EL (cell line): ENCODE measurements at regions not wholly inside any gene's neighbourhood (a gene's known extent, or its start where the extent isn't known, plus 50 kb on each side); places are given as distances from the start of the nearest gene placed in this dataset.
"Not testable (repeated sequence)": the region's sequence is repeated elsewhere in the genome, so short reads cannot be mapped to it uniquely, and the experiment has no call there.

Experiments
- DNase-seq: peaks from one replicate; pipeline ENCODE4 v3.0.0-alpha.2; 2016

- no peak for DNase-seq
Measured at GRCh38 chr4:115537387-115537786, 424.0 kb upstream of the NDST4 start.

DNA sequence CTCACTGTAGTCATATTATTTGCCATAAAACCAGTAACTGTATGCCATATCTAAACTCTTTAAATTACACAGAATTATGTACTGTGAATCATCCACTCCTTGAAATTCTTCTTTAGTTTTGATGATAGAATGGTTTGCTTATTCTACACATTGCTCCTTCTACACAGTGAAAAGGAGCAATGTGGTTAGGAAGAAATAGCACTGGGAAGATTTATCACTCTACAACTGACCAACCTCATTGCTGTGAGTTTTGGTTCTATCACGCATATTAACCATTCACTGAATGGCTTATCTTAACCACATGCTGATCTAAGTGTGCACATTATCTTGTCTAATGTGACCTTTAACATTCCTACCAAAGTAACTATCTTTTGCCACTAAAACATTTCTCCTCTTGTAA is 415.7 kb upstream of the NDST4 start:
- no peak for DNase-seq

GRCh38 chr4:115519476-115519875 is 406.1 kb upstream of the NDST4 start:
- not testable (repeated sequence) for DNase-seq

- no peak for DNase-seq
Measured at GRCh38 chr4:115515772-115516171, 402.4 kb upstream of the NDST4 start.

DNA sequence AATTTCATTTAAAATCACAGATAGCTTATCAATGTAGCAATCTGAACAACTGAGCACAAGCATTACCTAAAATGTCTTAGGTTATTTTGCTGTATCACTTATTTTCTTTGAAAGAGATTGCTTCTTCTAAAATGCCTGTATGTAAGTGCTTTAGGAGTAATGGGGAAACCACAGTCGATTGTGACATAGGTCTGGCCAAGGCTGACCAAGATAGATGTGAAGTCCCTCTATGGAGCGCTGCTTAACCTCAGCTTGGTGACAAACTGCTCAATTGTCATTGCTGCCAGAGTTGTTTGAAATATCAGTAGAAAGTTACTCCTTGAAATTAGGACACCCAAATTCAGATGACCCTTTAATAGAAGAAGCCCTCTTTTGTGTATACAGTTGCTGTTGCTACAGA is 401.9 kb upstream of the NDST4 start:
- no peak for DNase-seq

DNA sequence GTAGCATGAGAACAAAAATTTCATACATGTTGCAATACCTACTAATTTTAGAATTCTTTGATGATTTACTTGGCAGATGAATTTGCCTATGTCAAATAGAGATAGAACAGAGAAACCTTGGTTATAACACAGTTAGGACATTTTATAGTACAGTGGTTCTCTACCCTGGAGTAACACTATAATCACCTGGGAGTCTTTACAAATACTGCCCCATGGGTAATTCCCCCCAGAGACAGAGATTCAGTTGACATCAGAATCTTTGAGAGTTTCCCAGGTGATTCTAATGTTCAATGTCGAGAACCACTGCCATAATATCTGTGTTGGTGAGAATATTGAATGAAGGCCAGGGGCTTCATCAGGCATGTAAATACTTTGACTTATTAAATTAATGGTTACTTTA is 401.3 kb upstream of the NDST4 start:
- DNase-seq = no peak

DNA sequence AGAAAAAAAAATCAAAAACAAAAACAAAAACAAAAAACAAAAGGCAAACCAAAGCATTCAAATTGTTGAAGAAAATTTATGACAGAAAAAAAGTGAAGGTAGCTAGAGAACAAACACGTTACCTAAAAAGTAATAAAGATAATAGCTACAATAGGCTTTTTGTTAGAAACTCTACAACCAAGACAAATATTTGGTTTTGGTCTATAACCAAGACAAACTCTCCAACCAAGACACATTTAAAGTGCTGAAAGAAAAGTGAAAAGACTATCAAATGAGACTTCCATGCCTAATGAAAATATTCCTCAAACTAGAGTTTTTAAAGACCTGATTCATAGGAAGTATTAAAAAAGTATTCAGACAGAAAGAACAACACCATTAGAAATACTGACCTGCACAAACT is 391.9 kb upstream of the NDST4 start:
- DNase-seq = no peak

- DNase-seq = no peak
Measured at GRCh38 chr4:115501656-115502055, 388.2 kb upstream of the NDST4 start.

DNA sequence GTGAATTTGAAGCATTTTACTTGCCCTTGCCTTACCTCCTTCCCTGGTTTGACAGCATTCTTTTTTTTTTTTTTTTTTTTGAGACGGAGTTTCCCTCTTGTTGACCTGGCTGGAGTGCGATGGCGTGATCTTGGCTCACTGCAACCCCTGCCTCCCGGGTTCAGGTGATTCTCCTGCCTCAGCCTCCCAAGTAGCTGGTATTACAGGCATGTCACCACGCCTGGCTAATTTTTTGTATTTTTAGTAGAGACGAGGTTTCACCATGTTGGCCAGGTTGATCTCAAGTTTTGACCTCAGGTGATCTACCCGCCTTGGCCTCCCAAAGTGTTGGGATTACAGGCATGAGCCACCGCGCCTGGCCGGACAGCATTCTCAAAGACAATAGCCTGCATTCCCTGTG is 380.4 kb upstream of the NDST4 start:
- not testable (repeated sequence) for DNase-seq

- no peak for DNase-seq
Measured at GRCh38 chr4:115491686-115492085, 378.3 kb upstream of the NDST4 start.

DNA sequence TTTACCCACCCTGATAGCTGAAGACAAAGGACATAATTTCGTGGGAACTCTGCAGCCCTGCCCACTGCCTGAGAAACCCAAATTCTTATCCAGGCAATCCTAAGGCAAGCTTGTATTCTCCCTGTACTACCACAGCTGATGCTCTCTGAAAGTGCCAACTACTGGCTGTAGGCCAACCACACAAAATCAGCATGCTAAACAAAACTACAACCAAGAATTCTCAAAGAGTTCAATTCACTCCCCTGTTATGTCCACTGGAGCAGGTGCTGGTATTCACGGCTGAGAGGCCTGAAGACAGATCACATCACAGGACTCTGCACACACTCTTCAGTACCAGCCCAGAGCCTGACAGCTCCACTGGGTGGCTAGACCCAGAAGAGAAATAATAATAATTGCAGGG is 375.9 kb upstream of the NDST4 start:
- no peak for DNase-seq

DNA sequence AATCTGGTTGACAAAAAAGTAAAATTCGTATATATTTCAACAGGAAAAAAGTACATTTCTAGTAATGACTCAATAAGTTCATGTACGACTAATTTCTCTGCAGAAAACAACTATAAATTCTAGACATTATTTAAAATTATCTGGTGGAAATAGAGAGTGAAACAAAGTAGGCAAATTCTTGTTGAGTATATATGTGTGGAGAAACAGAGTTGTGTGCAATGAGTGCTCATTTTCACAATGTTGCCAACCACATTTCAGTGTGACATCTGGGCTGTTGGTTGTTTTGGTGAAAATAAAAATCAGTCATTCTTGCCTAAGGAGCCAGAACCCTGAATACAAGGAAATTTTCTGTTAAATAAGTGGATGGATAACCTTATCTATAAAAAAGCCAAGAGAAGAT is 372.0 kb upstream of the NDST4 start:
- DNase-seq = no peak

DNA sequence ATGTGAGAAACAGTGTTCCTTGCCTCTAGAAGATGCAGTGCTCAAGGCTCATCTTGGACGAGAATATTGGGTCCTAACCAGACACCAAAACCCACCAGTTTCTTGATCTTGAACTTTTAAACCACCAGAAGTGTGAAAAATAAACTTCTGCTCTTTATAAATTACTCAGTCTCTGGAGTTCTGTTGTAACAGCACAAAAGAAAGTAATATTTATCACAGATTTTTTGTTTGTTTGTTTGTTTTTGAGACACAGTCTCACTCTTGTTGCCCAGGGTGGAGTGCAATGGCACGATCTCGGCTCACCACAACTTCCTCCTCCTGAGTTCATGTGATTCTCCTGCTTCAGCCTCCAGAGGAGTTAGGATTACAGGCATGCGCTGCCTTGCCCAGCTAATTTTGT is 371.1 kb upstream of the NDST4 start:
- DNase-seq = no peak

GRCh38 chr4:115470763-115471162 is 357.3 kb upstream of the NDST4 start:
- no peak for DNase-seq

DNA sequence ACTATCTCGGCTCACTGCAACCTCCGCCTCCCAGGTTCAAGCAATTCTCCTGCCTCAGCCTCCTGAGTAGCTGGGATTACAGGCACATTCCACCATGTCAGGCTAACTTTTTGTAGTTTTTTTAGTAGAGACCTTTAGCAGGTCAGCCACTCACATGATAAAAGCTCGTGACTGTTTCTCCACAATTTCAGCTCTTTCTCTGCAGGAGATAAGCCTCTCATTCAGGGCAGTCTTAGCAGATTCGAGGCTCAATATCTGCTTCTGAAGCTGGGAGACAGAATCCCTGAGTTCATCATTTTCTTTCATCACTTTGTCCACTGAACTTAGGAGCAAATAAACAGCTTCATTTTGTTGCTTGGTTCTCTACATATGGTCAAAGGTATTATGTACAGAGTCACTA is 345.9 kb upstream of the NDST4 start:
- DNase-seq = not testable (repeated sequence)

DNA sequence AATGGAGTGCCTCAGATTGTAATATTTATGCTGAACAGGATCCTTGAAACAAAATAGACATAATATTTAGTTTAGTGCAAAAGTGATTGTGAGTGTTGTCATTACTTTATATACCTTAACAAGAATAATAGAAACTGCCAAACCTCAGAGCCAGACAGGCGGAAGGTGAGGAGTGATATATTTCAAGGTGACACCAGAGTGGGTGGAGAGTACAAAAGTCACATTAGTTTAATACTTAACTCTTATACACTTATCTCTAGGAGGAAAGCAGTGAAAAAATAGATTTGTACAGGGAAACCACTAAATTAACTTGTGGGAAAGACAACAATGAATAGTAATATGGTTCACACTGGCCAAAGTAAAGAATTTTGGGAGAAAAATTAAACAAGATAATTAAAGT is 342.8 kb upstream of the NDST4 start:
- no peak for DNase-seq

GRCh38 chr4:115454228-115454627 is 340.8 kb upstream of the NDST4 start:
- DNase-seq = no peak

GRCh38 chr4:115453416-115453815 is 340.0 kb upstream of the NDST4 start:
- no peak for DNase-seq

DNA sequence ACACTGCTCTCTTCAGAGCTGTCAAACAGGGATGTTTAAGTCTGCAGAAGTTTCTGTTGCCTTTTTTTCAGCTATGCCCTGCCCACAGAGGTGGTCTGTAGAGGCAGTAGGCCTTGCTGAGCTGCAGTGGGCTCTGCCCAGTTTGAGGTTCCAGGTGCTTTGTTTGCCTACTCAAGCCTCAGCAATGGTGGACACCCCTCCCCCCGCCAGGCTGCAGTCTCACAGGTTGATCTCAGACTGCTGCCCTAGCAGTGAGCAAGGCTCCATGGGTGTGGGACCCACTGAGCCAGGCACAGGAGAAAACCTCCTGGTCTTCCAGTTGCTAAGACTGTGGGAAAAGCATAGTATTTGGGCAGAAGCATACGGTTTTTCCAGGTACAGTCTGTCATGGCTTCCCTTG is 338.8 kb upstream of the NDST4 start:
- not testable (repeated sequence) for DNase-seq

DNA sequence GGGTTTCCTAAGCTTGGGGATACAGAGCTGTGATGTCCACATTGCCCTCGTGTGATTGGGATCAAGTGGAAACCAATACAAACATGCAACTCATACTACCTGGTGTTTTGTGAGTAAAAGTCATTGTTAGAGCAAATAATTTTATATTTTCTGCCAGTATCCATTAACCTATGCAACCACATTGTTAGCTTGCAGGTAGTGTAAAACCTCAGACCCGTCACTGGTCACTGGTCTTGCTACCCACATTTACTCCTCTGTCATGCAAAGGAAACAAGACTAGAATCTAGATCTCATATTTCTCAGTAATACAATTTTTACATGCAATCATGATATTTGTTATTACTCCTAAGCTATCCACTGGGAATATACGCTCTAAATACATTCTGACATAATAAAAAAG is 324.3 kb upstream of the NDST4 start:
- DNase-seq = no peak

- DNase-seq = no peak
Measured at GRCh38 chr4:115433491-115433890, 320.1 kb upstream of the NDST4 start.

GRCh38 chr4:115430024-115430423 is 316.6 kb upstream of the NDST4 start:
- DNase-seq = no peak

DNA sequence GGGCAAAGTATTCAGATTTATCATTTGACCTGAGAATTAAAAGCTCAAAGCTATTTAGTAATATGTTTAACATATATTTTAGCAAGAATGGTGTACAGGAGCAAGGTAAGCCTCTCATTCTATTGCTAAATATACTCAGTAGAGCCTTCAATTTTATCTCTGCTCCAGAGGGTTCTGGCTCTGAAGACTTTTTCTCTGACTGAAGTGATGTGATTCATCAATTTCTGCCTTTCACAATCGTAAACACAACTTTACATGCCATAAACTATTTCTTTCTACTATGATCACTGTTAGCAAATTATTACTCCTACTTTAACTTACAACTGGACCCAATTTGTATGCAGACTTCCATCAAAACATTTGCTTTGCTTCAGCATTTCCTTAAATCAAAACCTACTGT is 315.0 kb upstream of the NDST4 start:
- no peak for DNase-seq

DNA sequence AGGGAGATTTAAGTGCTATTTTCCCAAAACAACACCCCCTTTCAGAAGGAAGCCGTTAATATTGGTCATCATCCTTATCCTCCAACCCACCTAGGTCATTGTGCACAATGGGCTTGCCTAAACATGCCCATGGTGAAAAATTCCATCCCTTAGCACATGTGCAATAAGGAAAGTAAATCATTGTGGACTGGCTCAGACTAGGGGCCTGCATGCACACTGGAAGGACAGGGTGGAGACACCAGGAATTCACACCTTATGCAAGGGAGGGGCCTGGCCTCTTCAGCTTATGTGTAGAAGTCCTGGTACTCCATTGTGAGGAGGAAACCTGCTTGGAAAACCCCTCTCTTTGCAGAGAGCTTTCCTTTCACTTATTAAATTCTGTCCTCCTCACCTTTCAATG is 311.4 kb upstream of the NDST4 start:
- no peak for DNase-seq

GRCh38 chr4:115418635-115419396 is 305.4 kb upstream of the NDST4 start:
- no peak for DNase-seq
